Tibial nerve (tissue), 4 donors: ENCODE measurements at regions not wholly inside any gene's neighbourhood (a gene's known extent, or its start where the extent isn't known, plus 50 kb on each side); places are given as distances from the start of the nearest gene placed in this dataset.

Experiments
- DNase-seq, 2 donors: peaks; one replicate each; pipeline ENCODE4 v3.0.0-alpha.2; 2019; ENCODE audit warnings: low spot score in 2 of 2
- H3K27ac ChIP-seq, 4 donors: fragments of 200-600 bp; sonication (generic) in 3 of 4; one replicate each; pipeline ENCODE4 v1.5.1; 2017 to 2019; ENCODE audit warnings: mild to moderate bottlenecking in 1 of 4
- H3K27me3 ChIP-seq, 2 donors: fragments of 200-600 bp; sonication (generic) in 1 of 2; one replicate each; pipeline versions ENCODE4 v1.5.1 to v1.6.0; 2017 to 2019
- H3K36me3 ChIP-seq, 3 donors: fragments of 200-600 bp; sonication (generic); one replicate each; pipeline ENCODE4 v1.5.1; 2018 to 2019
- H3K4me1 ChIP-seq, 4 donors: fragments of 200-600 bp; sonication (generic) in 3 of 4; one replicate each; pipeline ENCODE4 v1.5.1; 2017 to 2019
- H3K4me3 ChIP-seq, 4 donors: fragments of 200-600 bp; sonication (generic) in 3 of 4; one replicate each; pipeline ENCODE4 v1.5.1; 2017 to 2019; ENCODE audit warnings: mild to moderate bottlenecking in 1 of 4, moderate library complexity in 1 of 4
- H3K9me3 ChIP-seq, 4 donors: fragments of 200-600 bp; sonication (generic) in 3 of 4; one replicate each; pipeline ENCODE4 v1.5.1; 2017 to 2019
- EP300 ChIP-seq, 2 donors: sonication (generic); formaldehyde crosslinking; IDR thresholded peaks; one replicate each; pipeline ENCODE4 v1.6.1; 2017; ENCODE audit warnings: antibody characterized with exemption in 2 of 2, mild to moderate bottlenecking in 1 of 2
- POLR2A ChIP-seq, 2 donors: fragments of 450-650 bp; IDR thresholded peaks; one replicate each; pipeline ENCODE4 v1.6.1; 2017; ENCODE audit warnings: antibody characterized with exemption in 2 of 2, mild to moderate bottlenecking in 2 of 2, moderate library complexity in 2 of 2
- WGBS, 2 donors: methylation state at CpG; one replicate each; pipeline ENCODE4 v1.1.5; 2018; 5-methylcytosine and 5-hydroxymethylcytosine counted together
- TF ChIP-seq, protein P1 (sequence below), 5 experiments: fragments of 200-600 bp in 3 of 5; fragments of 450-650 bp in 2 of 5; sonication (generic) in 3 of 5; IDR thresholded peaks; one replicate each; pipeline ENCODE4 v1.5.1; 2016 to 2019; ENCODE audit warnings: antibody characterized with exemption in 5 of 5, mild to moderate bottlenecking in 3 of 5, moderate library complexity in 2 of 5

DNA sequence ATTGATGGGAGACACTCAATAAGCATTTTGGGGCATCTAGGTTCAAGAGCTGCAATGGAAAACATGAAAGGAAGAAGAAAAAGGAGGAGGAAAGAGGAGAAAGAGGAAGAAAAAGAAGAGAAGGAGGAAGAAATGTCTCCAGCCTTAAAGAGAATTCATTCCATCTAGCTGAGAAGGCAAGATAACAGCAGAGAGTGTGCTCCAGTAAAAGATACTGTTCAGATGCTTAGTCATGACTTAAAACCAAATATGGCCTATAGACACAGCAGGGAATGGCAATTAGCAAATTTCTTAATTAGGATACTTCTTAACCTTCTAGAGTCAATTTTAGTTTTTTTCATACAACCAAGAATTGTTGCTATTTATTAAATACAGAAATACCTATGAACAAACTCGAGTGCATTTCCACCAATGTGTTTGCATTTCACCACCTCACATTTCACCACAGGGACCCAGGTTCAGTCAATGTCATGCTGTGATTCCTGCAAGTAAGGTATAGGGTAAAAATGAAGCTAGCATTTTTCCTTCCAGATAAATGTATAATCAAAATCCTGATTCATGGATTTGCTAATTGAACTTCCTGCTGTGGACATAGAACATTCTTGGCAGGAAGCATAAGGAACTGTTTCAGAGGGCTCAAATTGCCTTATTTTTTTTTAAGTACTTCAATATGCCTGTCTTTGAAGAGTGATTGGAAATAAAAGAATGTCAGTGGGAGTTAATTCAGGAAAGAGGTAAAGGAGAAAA, 177.8 kb downstream of the RPS29 start:
- Histone ChIP-seq H3K9me3 (no peaks in the 10 kb centered on the region), H3K27ac (no peak overlapping the region), H3K4me1 (no peaks in the 10 kb centered on the region), H3K36me3 (no peaks in the 10 kb centered on the region), H3K27me3 (no peaks in the 10 kb centered on the region), H3K4me3 (no peak overlapping the region)
- no peak for TF ChIP-seq EP300 (IDR thresholded peaks at IDR 0.05)
- no peak for TF ChIP-seq POLR2A (IDR thresholded peaks at IDR 0.05)
- TF ChIP-seq, protein P1, sequence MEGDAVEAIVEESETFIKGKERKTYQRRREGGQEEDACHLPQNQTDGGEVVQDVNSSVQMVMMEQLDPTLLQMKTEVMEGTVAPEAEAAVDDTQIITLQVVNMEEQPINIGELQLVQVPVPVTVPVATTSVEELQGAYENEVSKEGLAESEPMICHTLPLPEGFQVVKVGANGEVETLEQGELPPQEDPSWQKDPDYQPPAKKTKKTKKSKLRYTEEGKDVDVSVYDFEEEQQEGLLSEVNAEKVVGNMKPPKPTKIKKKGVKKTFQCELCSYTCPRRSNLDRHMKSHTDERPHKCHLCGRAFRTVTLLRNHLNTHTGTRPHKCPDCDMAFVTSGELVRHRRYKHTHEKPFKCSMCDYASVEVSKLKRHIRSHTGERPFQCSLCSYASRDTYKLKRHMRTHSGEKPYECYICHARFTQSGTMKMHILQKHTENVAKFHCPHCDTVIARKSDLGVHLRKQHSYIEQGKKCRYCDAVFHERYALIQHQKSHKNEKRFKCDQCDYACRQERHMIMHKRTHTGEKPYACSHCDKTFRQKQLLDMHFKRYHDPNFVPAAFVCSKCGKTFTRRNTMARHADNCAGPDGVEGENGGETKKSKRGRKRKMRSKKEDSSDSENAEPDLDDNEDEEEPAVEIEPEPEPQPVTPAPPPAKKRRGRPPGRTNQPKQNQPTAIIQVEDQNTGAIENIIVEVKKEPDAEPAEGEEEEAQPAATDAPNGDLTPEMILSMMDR (IDR thresholded peaks at IDR 0.05): no peak
- DNase-seq: no peak
- WGBS, 2 donors: 63 to 78% methylated on average over 1 of the region's 1 CpG

GRCh38 chr14:49405291-49405690, 180.9 kb downstream of the RPS29 start:
- no peaks in the 10 kb centered on the region for H3K27me3 ChIP-seq
- H3K4me1 ChIP-seq: no peaks in the 10 kb centered on the region
- TF ChIP-seq, protein P1 (IDR thresholded peaks at IDR 0.05): no peak
- TF ChIP-seq EP300 (IDR thresholded peaks at IDR 0.05) (no peak), POLR2A (IDR thresholded peaks at IDR 0.05) (no peak)
- no peaks in the 10 kb centered on the region for H3K36me3 ChIP-seq
- no peaks in the 10 kb centered on the region for H3K9me3 ChIP-seq
- H3K4me3 ChIP-seq: no peak overlapping the region
- no peak for DNase-seq
- no peak overlapping the region for H3K27ac ChIP-seq
- 14 to 30% methylated on average over 3 of the region's 3 CpGs for WGBS, 2 donors

GRCh38 chr14:49401373-49401772, 184.8 kb downstream of the RPS29 start:
- Histone ChIP-seq H3K27me3 (no peaks in the 10 kb centered on the region), H3K4me1 (no peaks in the 10 kb centered on the region), H3K27ac (no peak overlapping the region), H3K36me3 (no peaks in the 10 kb centered on the region), H3K9me3 (no peaks in the 10 kb centered on the region), H3K4me3 (no peak overlapping the region)
- DNase-seq: no peak
- 82 to 85% methylated on average over 2 of the region's 2 CpGs for WGBS, 2 donors
- no peak for TF ChIP-seq EP300 (IDR thresholded peaks at IDR 0.05)
- no peak for TF ChIP-seq POLR2A (IDR thresholded peaks at IDR 0.05)
- TF ChIP-seq, protein P1 (IDR thresholded peaks at IDR 0.05): no peak

DNA sequence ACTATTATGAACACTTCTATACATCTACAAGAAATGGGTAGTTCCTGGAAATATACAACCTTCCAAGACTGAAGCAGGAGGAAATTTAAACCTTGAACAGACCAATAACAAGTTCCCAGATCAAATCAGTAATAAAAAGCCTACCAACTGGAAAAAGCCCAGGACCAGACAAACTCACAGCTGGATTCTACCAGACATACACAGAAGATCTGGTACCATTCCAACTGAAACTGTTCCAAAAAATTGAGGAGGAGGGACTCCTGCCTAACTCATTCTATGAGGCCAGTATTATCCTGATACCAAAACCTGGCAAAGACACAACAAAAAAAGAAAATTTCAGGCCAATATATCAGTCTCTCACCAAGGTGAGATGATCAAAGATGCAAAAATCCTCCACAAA, 189.4 kb downstream of the RPS29 start:
- Histone ChIP-seq H3K36me3 (no peaks in the 10 kb centered on the region), H3K4me1 (no peaks in the 10 kb centered on the region), H3K27ac (no peak overlapping the region), H3K27me3 (no peaks in the 10 kb centered on the region), H3K4me3 (no peak overlapping the region), H3K9me3 (peaks cover 0 to under 1% (median 0%) of the 10 kb centered on the region in 4 donors)
- TF ChIP-seq EP300 (IDR thresholded peaks at IDR 0.05) (no peak), POLR2A (IDR thresholded peaks at IDR 0.05) (no peak)
- TF ChIP-seq, protein P1 (IDR thresholded peaks at IDR 0.05): no peak
- DNase-seq: no peak

GRCh38 chr14:49381778-49382177, 204.4 kb downstream of the RPS29 start:
- H3K27me3 ChIP-seq: no peaks in the 10 kb centered on the region
- H3K36me3 ChIP-seq: no peaks in the 10 kb centered on the region
- no peaks in the 10 kb centered on the region for H3K4me1 ChIP-seq
- no peak overlapping the region for H3K4me3 ChIP-seq
- TF ChIP-seq, protein P1 (IDR thresholded peaks at IDR 0.05): no peak
- TF ChIP-seq EP300 (IDR thresholded peaks at IDR 0.05) (no peak), POLR2A (IDR thresholded peaks at IDR 0.05) (no peak)
- WGBS, 2 donors: 43 to 46% methylated on average over 1 of the region's 1 CpG
- H3K27ac ChIP-seq: no peak overlapping the region
- no peak for DNase-seq
- H3K9me3 ChIP-seq: peaks cover 0 to 14% (median 0%) of the 10 kb centered on the region in 4 donors
